ENCODE measurements at regions not wholly inside any gene's neighbourhood (a gene's known extent, or its start where the extent isn't known, plus 50 kb on each side); places are given as distances from the start of the nearest gene placed in this dataset.

- Mint-ChIP-seq H3K27me3 (ENCODE audit: low read depth in 3 of 3) (peaks cover 2 to 4% (median 3%) of the 10 kb centered on the region in 3 donors), H3K27ac (no peak overlapping the region), H3K36me3 (no peaks in the 10 kb centered on the region), H3K4me1 (no peaks in the 10 kb centered on the region), H3K9me3 (peaks cover 0 to 4% (median 0%) of the 10 kb centered on the region in 6 donors), H3K4me3 (no peak overlapping the region)
- no peak for DNase-seq
These were observed 325.7 kb upstream of the WWC1 start for GRCh38 chr5:167965710-167966109.

GRCh38 chr5:167966979-167967378, 324.5 kb upstream of the WWC1 start:
- H3K27me3 Mint-ChIP-seq (ENCODE audit: low read depth in 3 of 3): peaks cover 2 to 4% (median 3%) of the 10 kb centered on the region in 3 donors
- no peak for DNase-seq
- H3K4me1 Mint-ChIP-seq: no peaks in the 10 kb centered on the region
- H3K9me3 Mint-ChIP-seq: peaks cover 0 to 3% (median 0%) of the 10 kb centered on the region in 6 donors
- H3K36me3 Mint-ChIP-seq: no peaks in the 10 kb centered on the region
- H3K27ac Mint-ChIP-seq: no peak overlapping the region
- H3K4me3 Mint-ChIP-seq: no peak overlapping the region

- Mint-ChIP-seq H3K4me1 (no peaks in the 10 kb centered on the region), H3K27ac (no peak overlapping the region), H3K9me3 (peaks cover 0 to 3% (median 0%) of the 10 kb centered on the region in 6 donors), H3K36me3 (no peaks in the 10 kb centered on the region), H3K4me3 (no peak overlapping the region), H3K27me3 (ENCODE audit: low read depth in 3 of 3) (peaks cover 2 to 4% (median 3%) of the 10 kb centered on the region in 3 donors)
- no peak for DNase-seq
These were observed 323.8 kb upstream of the WWC1 start for GRCh38 chr5:167967494-167968177.

GRCh38 chr5:167968837-167969236, 322.6 kb upstream of the WWC1 start:
- Mint-ChIP-seq H3K4me1 (no peaks in the 10 kb centered on the region), H3K9me3 (no peaks in the 10 kb centered on the region), H3K27me3 (ENCODE audit: low read depth in 3 of 3) (peaks cover 2 to 6% (median 3%) of the 10 kb centered on the region in 3 donors), H3K36me3 (no peaks in the 10 kb centered on the region), H3K27ac (no peak overlapping the region), H3K4me3 (no peak overlapping the region)
- no peak for DNase-seq

GRCh38 chr5:167969998-167970397, 321.4 kb upstream of the WWC1 start:
- Mint-ChIP-seq H3K27ac (no peak overlapping the region), H3K4me3 (no peak overlapping the region), H3K27me3 (ENCODE audit: low read depth in 3 of 3) (peaks cover 0 to 6% (median 3%) of the 10 kb centered on the region in 3 donors), H3K36me3 (no peaks in the 10 kb centered on the region), H3K4me1 (no peaks in the 10 kb centered on the region), H3K9me3 (no peaks in the 10 kb centered on the region)
- no peak for DNase-seq

- Mint-ChIP-seq H3K4me3 (no peak overlapping the region), H3K27me3 (ENCODE audit: low read depth in 3 of 3) (peaks cover 2 to 3% (median 3%) of the 10 kb centered on the region in 3 donors), H3K36me3 (no peaks in the 10 kb centered on the region), H3K4me1 (no peaks in the 10 kb centered on the region), H3K9me3 (no peaks in the 10 kb centered on the region), H3K27ac (no peak overlapping the region)
- no peak for DNase-seq
These were observed 319.7 kb upstream of the WWC1 start for GRCh38 chr5:167971706-167972105.

GRCh38 chr5:167973126-167973525, 318.3 kb upstream of the WWC1 start:
- H3K27me3 Mint-ChIP-seq (ENCODE audit: low read depth in 3 of 3): peaks cover 2 to 4% (median 3%) of the 10 kb centered on the region in 3 donors
- no peaks in the 10 kb centered on the region for H3K36me3 Mint-ChIP-seq
- no peaks in the 10 kb centered on the region for H3K4me1 Mint-ChIP-seq
- H3K4me3 Mint-ChIP-seq: no peak overlapping the region
- H3K27ac Mint-ChIP-seq: no peak overlapping the region
- no peaks in the 10 kb centered on the region for H3K9me3 Mint-ChIP-seq
- no peak for DNase-seq

- no peak overlapping the region for H3K27ac Mint-ChIP-seq
- peaks cover 0 to 11% (median 2%) of the 10 kb centered on the region in 6 donors for H3K9me3 Mint-ChIP-seq
- H3K36me3 Mint-ChIP-seq: peaks cover 0 to 3% (median 0%) of the 10 kb centered on the region in 3 donors
- H3K27me3 Mint-ChIP-seq (ENCODE audit: low read depth in 3 of 3): peaks cover 0 to 3% (median under 1%) of the 10 kb centered on the region in 3 donors
- no peaks in the 10 kb centered on the region for H3K4me1 Mint-ChIP-seq
- no peak overlapping the region for H3K4me3 Mint-ChIP-seq
- DNase-seq: no peak
These were observed 306.5 kb upstream of the WWC1 start for GRCh38 chr5:167984951-167985350.

GRCh38 chr5:167985373-167985772, 306.1 kb upstream of the WWC1 start:
- Mint-ChIP-seq H3K27me3 (ENCODE audit: low read depth in 3 of 3) (peaks cover 0 to 3% (median 0%) of the 10 kb centered on the region in 3 donors), H3K36me3 (peaks cover 0 to 3% (median 0%) of the 10 kb centered on the region in 3 donors), H3K9me3 (peaks cover 0 to 9% (median under 1%) of the 10 kb centered on the region in 6 donors), H3K4me3 (no peak overlapping the region), H3K4me1 (no peaks in the 10 kb centered on the region), H3K27ac (no peak overlapping the region)
- DNase-seq: no peak

- H3K27ac Mint-ChIP-seq: no peak overlapping the region
- no peaks in the 10 kb centered on the region for H3K4me1 Mint-ChIP-seq
- H3K9me3 Mint-ChIP-seq: peaks cover 0 to 6% (median 0%) of the 10 kb centered on the region in 6 donors
- peaks cover 0 to 3% (median 0%) of the 10 kb centered on the region in 3 donors for H3K27me3 Mint-ChIP-seq (ENCODE audit: low read depth in 3 of 3)
- H3K4me3 Mint-ChIP-seq: no peak overlapping the region
- H3K36me3 Mint-ChIP-seq: no peaks in the 10 kb centered on the region
- DNase-seq: no peak
These were observed 303.8 kb upstream of the WWC1 start for GRCh38 chr5:167987490-167988280.

- Mint-ChIP-seq H3K27me3 (ENCODE audit: low read depth in 3 of 3) (no peaks in the 10 kb centered on the region), H3K4me1 (no peaks in the 10 kb centered on the region), H3K27ac (no peak overlapping the region), H3K9me3 (peaks cover 0 to 2% (median 0%) of the 10 kb centered on the region in 6 donors), H3K36me3 (no peaks in the 10 kb centered on the region), H3K4me3 (no peak overlapping the region)
- DNase-seq: no peak
These were observed 298.6 kb upstream of the WWC1 start for GRCh38 chr5:167992868-167993267.

- peaks cover 0 to 2% (median 0%) of the 10 kb centered on the region in 6 donors for H3K9me3 Mint-ChIP-seq
- DNase-seq: no peak
- H3K4me3 Mint-ChIP-seq: no peak overlapping the region
- no peaks in the 10 kb centered on the region for H3K36me3 Mint-ChIP-seq
- no peaks in the 10 kb centered on the region for H3K4me1 Mint-ChIP-seq
- H3K27me3 Mint-ChIP-seq (ENCODE audit: low read depth in 3 of 3): no peaks in the 10 kb centered on the region
- H3K27ac Mint-ChIP-seq: no peak overlapping the region
These were observed 297.7 kb upstream of the WWC1 start for GRCh38 chr5:167993771-167994170.

- no peak for DNase-seq
- no peaks in the 10 kb centered on the region for H3K9me3 Mint-ChIP-seq
- no peak overlapping the region for H3K4me3 Mint-ChIP-seq
- H3K27ac Mint-ChIP-seq: no peak overlapping the region
- no peaks in the 10 kb centered on the region for H3K27me3 Mint-ChIP-seq (ENCODE audit: low read depth in 3 of 3)
- H3K4me1 Mint-ChIP-seq: no peaks in the 10 kb centered on the region
- H3K36me3 Mint-ChIP-seq: no peaks in the 10 kb centered on the region
These were observed 295.5 kb upstream of the WWC1 start for GRCh38 chr5:167995844-167996425.

- no peak overlapping the region for H3K27ac Mint-ChIP-seq
- DNase-seq: no peak
- no peaks in the 10 kb centered on the region for H3K36me3 Mint-ChIP-seq
- H3K9me3 Mint-ChIP-seq: no peaks in the 10 kb centered on the region
- H3K27me3 Mint-ChIP-seq (ENCODE audit: low read depth in 3 of 3): no peaks in the 10 kb centered on the region
- H3K4me3 Mint-ChIP-seq: no peak overlapping the region
- no peaks in the 10 kb centered on the region for H3K4me1 Mint-ChIP-seq
These were observed 293.2 kb upstream of the WWC1 start for GRCh38 chr5:167998148-167998767.
